SU-DHL-6 (cell line): ENCODE measurements at regions not wholly inside any gene's neighbourhood (a gene's known extent, or its start where the extent isn't known, plus 50 kb on each side); places are given as distances from the start of the nearest gene placed in this dataset.

ENCODE experiments used
- EZH2phosphoT487 ChIP-seq: fragments of 200-600 bp; sonication (generic), shearing (Covaris generic); conservative IDR thresholded peaks from 2 replicates; pipeline ENCODE4 v1.6.1; 2018; ENCODE audit warnings: mild to moderate bottlenecking, antibody characterized with exemption, low read length, moderate library complexity, mixed read lengths
- TF ChIP-seq, protein P1 (sequence below): fragments of 200-600 bp; sonication (generic); IDR thresholded peaks from one replicate; pipeline ENCODE4 v1.5.1; 2017; ENCODE audit warnings: antibody characterized with exemption, mild to moderate bottlenecking, low read length, moderate library complexity; ENCODE audit not compliant: insufficient read depth, poor library complexity, severe bottlenecking

DNA sequence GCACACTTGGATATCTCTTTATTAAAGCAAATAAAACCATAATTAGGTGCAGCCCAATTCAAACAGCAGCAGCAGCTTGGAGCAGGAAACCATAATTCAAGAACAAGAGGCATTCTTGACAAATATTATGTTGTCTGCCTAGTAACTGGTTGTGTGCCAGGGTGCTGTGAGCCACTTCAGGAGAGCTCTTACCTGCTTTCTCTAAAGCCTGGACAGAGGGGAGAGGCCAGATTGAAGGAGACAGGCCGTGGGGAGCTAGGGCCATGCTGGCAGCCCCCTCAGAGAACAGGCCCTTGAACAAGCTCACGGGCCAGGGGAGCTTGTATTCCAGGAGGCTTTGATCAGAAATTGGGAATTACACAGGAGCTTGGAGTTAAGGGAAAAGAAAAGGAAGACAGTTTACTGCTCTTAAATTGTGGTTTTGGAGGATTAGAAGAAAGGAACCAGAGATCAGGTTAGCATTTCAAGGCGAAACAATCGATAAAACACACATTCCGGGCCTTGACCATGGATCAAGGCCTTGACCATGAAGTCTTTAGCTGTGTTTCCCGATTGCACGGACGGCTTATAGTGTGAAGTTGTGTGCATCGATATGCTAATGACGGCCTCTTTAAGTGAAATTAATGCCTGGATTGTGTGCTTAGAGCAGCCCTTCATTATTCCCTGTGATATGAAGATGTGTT is 69.8 kb upstream of the NKX2-2 start:
- TF ChIP-seq, protein P1, sequence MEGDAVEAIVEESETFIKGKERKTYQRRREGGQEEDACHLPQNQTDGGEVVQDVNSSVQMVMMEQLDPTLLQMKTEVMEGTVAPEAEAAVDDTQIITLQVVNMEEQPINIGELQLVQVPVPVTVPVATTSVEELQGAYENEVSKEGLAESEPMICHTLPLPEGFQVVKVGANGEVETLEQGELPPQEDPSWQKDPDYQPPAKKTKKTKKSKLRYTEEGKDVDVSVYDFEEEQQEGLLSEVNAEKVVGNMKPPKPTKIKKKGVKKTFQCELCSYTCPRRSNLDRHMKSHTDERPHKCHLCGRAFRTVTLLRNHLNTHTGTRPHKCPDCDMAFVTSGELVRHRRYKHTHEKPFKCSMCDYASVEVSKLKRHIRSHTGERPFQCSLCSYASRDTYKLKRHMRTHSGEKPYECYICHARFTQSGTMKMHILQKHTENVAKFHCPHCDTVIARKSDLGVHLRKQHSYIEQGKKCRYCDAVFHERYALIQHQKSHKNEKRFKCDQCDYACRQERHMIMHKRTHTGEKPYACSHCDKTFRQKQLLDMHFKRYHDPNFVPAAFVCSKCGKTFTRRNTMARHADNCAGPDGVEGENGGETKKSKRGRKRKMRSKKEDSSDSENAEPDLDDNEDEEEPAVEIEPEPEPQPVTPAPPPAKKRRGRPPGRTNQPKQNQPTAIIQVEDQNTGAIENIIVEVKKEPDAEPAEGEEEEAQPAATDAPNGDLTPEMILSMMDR: no peak
- no peak for TF ChIP-seq EZH2phosphoT487
